NB4 (cell line): ENCODE measurements at regions not wholly inside any gene's neighbourhood (a gene's known extent, or its start where the extent isn't known, plus 50 kb on each side); places are given as distances from the start of the nearest gene placed in this dataset.

ENCODE experiments used
- DNase-seq: peaks from one replicate; pipeline ENCODE4 v3.0.0; 2010; ENCODE audit warnings: low read depth
- H3K4me3 ChIP-seq: one replicate; pipeline ENCODE4 v1.5.1; 2011; ENCODE audit warnings: mild to moderate bottlenecking, low read depth, low read length, moderate library complexity
- CTCF ChIP-seq: IDR thresholded peaks from one replicate; pipeline ENCODE4 v1.5.1; 2012; ENCODE audit warnings: low read depth, low read length
- MAX ChIP-seq: IDR thresholded peaks from 2 replicates; pipeline ENCODE4 v1.6.1; 2011; ENCODE audit warnings: low read depth, low read length
- MYC ChIP-seq: IDR thresholded peaks from 2 replicates; pipeline ENCODE4 v1.6.1; 2011; ENCODE audit warnings: low read depth, low read length
- POLR2A ChIP-seq: IDR thresholded peaks from 2 replicates; pipeline ENCODE4 v1.6.1; 2011; ENCODE audit warnings: mild to moderate bottlenecking; ENCODE audit not compliant: insufficient read length; ENCODE audit errors: extremely low read depth

DNA sequence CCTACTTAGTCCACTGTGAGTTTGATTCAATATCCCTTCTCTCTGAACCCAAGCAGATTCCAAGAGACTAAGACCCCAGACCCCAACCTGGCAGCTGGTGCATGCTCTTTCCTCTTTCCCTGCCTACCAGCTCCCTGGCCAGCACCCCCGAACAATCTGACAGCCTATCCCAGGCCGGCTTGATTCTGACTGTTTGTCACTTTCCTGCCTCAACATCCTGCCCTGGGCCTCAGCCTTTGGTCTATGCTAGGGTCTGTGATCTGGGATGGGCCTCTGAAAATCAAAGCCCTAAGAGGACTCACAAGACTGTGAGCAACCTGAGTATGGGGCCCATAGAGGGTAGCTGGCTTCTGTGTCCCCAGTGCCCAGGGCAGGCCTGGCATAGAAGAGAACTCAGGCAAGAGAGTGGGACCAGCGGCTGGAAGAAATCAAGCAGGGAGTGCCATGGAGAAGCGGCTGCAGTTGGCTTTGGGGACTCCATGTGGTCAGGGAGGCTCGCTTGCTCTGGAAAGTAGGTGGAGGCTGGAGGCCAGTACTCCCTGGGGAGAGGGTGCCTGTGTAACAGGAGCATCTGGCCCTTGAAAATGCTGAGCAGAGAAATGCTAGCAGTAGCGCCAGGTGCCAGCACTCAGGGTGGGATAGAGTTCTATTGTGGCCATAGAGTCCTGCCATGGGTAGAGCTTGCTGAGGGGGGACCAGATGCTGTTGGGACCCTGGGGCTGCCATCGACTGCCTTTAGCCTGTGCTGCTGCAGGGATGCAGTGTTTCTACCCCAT lies 343.9 kb downstream of the DYSF start:
- TF ChIP-seq MAX: no peak
- TF ChIP-seq MYC: no peak
- no peak for TF ChIP-seq POLR2A
- no peak for TF ChIP-seq CTCF
- no peak overlapping the region for H3K4me3 ChIP-seq
- DNase-seq: no peak

DNA sequence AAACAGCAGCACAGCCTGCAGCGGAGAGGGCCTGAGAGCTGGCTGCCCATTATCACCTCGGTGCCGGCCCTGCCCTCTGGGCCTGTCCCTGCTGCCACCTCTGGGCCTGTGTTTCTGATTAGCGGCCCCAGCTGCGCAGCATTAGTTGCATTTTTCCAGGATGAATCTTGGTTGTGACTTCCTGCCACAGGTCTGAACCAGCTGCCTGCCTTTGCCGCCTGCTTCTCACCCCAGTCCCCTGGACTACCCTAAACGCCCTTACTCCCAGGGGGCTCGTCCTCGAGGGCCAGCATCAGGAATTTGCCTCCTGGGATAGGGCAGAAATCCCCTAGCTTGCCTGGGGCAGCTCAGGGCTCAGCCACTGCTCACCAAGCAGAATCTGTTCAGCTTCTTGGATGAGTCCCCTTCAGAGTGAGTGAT lies 342.8 kb downstream of the DYSF start:
- H3K4me3 ChIP-seq: no peak overlapping the region
- DNase-seq: no peak
- no peak for TF ChIP-seq MAX
- TF ChIP-seq MYC: no peak
- TF ChIP-seq POLR2A: no peak

DNA sequence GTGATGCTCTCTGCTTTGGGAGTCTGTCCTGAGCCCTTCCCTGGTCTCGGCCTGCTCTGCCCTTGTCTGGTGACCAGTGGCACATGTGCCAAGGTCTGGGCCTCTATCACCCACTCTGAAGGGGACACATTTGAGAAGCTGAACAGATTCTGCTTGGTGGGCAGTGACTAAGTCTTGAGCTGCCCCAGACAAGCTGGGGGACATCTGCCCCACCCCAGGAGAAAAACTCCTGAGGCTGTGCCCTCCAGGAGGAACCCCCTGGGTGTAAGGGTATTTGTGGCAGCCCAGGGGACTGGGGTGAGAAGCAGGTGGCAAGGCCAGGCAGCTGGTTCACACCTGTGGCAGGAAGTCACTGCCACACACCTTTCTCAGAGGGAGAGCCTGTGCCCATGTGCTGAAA lies 342.1 kb downstream of the DYSF start:
- no peak for TF ChIP-seq CTCF
- no peak for TF ChIP-seq MYC
- no peak for TF ChIP-seq MAX
- TF ChIP-seq POLR2A: no peak
- H3K4me3 ChIP-seq: no peak overlapping the region
- DNase-seq: no peak

DNA sequence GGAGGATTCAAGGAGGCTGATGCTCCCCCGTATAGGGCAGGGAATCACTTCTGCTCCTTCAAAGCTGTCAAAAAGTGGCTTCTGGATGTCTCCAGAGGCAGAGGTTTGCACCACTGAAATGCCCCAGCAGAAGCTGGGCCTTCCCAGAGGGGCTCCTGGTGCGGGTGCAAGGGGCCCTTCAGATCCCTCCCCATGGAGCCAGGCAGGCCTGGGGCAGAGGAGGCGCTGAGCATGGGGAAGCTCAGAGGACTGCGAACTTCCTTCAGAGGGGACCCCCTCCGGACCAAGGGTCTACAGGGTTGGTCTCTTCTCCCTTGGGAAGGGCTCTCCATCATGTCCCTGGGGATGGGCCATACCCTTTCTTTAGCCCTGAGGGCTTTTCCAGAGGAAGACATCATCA lies 341.2 kb downstream of the DYSF start:
- H3K4me3 ChIP-seq: no peak overlapping the region
- no peak for TF ChIP-seq CTCF
- DNase-seq: no peak

DNA sequence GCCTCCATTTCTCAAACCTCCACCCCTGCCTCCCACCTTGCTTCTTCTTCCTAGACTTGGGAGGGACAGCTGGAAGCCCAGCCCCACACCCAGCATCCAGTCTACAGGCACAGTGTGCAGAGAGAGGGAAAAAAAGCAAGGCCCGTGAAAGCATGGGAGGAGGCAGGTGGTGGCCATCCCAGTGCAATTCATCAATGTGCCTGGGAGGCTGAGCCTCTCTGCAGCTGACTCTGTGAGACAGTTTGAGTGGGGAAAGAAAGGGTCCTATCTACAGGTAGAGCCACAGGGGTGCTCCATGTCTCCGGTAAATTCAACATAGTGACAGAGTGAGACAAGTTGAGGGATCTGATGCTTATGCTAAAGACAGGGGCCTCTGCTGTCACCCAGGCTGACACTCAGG lies 340.6 kb downstream of the DYSF start:
- DNase-seq: no peak
- TF ChIP-seq POLR2A (no peak), MAX (no peak), CTCF (no peak)
- no peak overlapping the region for H3K4me3 ChIP-seq

- DNase-seq: no peak
- no peak overlapping the region for H3K4me3 ChIP-seq
- TF ChIP-seq MYC: no peak
- TF ChIP-seq CTCF: no peak
- no peak for TF ChIP-seq POLR2A
- no peak for TF ChIP-seq MAX
Measured at GRCh38 chr2:71792926-71793761, 339.8 kb downstream of the DYSF start.
